ENCODE measurements at regions not wholly inside any gene's neighbourhood (a gene's known extent, or its start where the extent isn't known, plus 50 kb on each side); places are given as distances from the start of the nearest gene placed in this dataset.

GRCh38 chr9:91073049-91073810 lies 271.6 kb downstream of the SYK start:
- DNase-seq: no peak

- no peak for DNase-seq
Observed at GRCh38 chr9:91073811-91074771, 272.5 kb downstream of the SYK start.

GRCh38 chr9:91074866-91075265 lies 273.2 kb downstream of the SYK start:
- no peak for DNase-seq

DNA sequence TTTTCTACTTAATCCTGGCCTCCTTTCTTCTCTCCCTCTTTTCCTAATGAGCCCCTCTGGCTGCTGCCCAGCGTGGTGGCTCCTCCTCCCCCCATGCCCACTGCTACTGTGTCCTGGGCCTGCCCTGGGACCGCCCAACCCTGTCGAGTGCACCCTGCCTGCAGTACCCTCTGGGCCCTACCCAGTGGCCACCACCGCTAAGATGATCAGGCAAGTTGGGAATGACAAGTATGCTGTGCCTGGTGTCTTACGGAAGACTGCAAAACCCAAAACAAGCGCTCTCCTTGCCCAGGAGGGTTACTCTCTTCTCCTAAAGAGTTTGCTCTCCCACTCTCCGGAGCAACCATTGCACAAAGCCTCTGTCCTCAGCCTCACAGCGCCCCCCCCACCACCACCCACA lies 273.7 kb downstream of the SYK start:
- DNase-seq: no peak

- no peak for DNase-seq
Observed at GRCh38 chr9:91077624-91078368, 276.2 kb downstream of the SYK start.

DNA sequence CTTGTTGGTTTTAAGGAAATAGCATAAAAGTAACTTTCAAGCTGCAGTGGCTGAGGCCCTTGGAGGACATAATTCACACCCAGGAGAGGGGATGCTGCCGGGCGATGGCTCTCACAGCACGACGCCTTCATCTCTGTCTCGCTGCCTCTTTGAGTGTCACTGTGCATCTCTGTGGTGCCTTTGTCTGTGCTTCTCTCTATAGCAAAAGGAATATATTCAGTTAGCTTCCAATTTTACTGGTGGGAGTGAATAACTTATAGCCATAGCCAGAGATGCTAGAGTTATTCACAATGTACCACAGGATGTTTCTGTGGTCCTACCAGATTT lies 276.7 kb downstream of the SYK start:
- DNase-seq: no peak

DNA sequence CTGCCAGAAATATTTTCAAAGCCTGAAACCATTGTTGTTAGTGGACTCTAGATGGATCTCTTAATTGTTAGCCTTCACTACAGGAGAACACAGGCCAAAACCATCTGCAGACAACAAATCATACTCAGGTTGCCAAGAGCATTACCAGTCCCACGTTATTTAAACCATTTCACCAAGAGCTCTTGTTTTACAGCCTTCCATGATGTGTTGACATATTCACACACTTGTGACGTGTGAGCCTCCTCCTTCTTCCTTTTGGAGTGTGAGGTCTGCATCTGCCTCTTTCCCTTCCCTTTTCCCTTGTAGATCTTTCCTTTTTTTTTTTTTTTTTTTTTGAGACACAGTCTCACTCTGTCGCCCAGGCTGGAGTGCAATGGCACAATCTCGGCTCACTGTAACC lies 279.0 kb downstream of the AUH start:
- DNase-seq: no peak

DNA sequence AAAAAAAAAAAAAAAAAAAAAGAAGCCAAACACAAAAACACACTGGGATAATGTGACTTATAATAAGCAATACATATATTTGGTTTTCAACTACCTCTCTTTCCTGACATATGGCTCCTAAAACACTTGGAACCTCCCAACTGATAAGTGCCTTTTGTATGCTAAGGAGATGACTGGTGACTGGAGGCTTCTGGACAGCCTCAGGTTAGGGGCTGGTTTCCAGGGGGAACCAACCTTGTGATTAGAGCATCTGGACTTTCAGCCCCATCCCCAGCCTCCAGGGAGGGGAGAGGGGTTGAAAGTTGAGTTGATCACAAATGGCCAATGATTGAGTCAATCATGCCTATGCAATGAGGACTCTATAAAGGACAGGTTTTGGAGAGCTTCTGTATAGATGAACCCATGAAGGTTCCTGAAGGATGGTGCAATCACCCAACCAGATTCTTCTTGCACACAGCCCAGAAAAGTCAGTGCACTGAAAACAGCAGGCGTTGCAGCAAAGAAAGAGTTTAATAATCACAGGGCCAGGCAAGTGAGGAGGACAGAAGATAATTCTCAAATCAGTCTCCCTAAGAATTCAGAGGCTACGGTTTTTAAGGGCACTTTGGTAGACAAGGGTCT lies 276.7 kb downstream of the AUH start:
- DNase-seq: no peak

GRCh38 chr9:91085517-91086291 lies 276.0 kb downstream of the AUH start:
- DNase-seq: no peak

GRCh38 chr9:91086657-91087461 lies 274.9 kb downstream of the AUH start:
- no peak for DNase-seq

DNA sequence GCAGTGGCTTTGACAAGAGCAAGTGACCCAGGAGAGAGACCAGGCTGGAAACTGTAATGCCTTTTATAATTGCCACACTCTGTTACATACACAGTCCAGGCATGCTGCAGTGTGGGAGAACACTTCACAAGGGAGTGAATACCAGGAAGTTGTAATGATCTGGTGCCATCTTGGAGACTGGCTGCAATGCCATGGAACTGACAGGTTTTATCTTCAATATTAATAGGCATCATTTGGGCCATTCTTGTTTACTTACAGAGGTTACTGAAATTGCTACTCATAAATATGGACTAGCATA lies 274.3 kb downstream of the AUH start:
- no peak for DNase-seq

- no peak for DNase-seq
Observed at GRCh38 chr9:91089405-91090129, 272.2 kb downstream of the AUH start.

DNA sequence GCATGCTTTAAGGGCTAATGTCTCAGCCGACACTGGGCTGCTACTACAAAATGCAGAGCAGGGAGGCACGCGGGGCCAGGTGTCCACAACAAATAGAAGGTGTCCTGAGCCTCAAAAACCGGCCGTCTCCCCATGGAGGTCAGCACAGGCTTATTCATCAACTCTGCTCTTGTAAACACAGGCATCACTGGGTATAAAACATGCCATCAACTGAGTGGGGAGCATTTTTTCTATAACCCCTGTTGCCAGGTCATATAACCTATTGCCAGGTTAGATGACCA lies 271.6 kb downstream of the AUH start:
- no peak for DNase-seq

DNA sequence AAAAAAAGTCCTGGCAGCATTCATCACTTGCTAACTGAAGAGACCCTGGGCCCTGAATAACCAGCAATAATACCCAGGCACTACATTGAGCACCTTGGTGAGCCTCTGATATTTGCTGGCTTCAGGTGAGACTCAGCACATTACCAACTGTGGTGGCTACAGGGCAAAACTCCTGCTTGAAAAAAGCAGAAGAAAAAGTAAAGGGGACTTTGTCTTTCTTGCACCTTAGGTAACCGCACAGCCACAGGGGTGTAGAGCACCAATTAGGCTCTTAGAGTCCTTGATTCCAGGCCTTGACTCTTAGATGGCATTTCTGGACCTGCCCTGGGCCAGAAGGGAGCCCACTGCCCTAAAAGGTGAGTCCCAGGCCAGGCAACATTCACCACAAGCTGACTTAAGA lies 269.5 kb downstream of the AUH start:
- DNase-seq: no peak

GRCh38 chr9:91094324-91095088 lies 267.2 kb downstream of the AUH start:
- DNase-seq: no peak

DNA sequence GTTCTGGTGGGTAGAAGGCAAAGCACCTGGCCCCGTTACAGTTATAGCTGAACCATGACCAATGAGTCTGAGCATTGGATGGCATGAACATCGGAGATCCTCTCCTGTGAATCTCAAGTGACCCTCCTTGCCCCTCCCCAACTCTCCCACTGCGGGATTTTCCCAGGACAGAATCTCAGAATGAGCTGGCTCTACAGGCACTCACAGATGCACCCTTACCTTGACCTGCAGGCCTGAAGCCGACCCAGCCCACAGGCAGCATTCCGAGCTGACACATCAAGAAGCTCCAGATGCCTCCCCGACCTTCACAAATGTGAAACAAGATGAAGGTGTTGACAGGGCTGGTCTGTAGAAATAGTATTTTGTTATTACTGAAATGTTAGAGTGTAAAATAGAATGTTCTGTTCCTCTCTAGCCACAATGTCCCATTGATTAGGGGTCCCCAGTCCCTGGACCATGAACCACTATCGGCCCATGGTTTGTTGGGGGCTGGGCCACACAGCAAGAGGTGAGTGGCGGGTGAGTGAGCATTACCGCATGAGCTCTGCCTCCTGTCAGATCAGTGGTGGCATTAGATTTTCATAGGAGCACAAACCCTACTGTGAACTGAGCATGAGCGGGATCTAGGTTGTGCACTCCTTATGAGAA lies 263.4 kb downstream of the AUH start:
- no peak for DNase-seq

DNA sequence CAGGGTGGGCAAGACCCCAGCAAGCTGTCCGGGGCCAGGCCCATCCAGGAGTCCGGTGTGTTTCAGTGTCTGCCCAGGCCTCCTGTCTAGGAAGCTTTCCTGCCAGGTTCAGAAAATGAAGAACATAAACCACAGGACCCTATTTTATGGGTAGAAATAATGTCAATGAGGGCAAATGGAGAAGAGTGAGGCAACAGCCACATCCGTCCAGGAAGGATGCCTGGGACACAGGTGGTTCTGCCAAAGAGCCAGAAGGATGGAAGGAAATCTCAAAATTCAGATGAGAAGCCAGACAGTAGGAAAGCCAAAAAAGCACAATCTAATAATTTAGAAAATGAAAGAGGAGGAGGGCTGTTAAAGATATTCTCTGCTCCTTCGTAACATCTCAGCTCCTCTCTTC lies 262.3 kb downstream of the AUH start:
- DNase-seq: no peak

- no peak for DNase-seq
Observed at GRCh38 chr9:91100878-91101450, 260.8 kb downstream of the AUH start.

- DNase-seq: peak in 3 of 4 experiments; percentile 9 to 56 (median 34)
Observed at GRCh38 chr9:91101611-91102168, 260.0 kb downstream of the AUH start.

Measured in activated CD4-positive, CD25-positive, alpha-beta regulatory T cell (primary cell).